HG03108 (cell line): ENCODE measurements at regions not wholly inside any gene's neighbourhood (a gene's known extent, or its start where the extent isn't known, plus 50 kb on each side); places are given as distances from the start of the nearest gene placed in this dataset.
"Not testable (repeated sequence)": the region's sequence is repeated elsewhere in the genome, so short reads cannot be mapped to it uniquely, and the experiment has no call there.

Experiments
- ATAC-seq: cut with Tn5 transposase; IDR thresholded peaks from one replicate; pipeline ENCODE4 v1.9.1; 2021; ENCODE audit warnings: moderate library complexity; ENCODE audit not compliant: unreplicated experiment

DNA sequence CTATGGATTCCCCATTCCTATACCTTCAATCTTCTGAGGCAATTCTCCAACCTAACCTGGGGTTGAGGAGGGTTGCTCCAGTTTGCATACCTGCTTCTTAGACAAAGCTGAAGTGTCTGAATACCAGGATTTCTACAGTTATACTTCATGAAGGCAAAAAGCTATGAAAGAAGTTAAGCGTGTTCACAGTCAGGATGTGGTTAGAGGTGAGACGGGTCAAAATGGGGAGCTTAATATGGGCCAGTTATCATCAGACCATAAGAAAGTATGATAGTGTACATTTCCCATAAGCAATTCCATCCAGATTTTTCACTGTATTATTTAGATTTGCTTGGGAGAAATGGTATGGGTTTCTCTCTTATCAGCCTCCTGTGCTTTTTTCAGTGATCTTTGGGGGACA lies 156.9 kb upstream of the FER start:
- no peak for ATAC-seq

- no peak for ATAC-seq
These were observed 159.4 kb upstream of the FER start for GRCh38 chr5:108588323-108588722.

DNA sequence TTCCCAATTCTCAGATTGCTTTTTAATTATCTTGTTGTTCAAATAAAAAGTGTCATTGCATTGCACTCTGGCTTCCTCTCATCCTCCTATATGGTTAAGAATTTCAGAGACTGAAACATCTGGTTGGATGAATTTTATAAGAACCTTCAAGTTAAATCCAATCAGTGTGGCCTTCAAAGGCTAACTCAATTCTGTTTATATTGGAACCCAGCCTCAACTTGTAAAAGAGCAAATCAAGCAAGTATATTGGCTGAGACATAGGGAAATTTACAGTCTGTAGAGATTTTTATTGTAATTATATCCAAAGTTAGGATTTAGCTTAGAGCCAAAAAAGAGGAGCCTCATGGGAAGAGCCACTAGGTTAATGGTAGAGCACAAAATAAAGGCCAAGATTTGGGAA lies 159.9 kb upstream of the FER start:
- no peak for ATAC-seq

DNA sequence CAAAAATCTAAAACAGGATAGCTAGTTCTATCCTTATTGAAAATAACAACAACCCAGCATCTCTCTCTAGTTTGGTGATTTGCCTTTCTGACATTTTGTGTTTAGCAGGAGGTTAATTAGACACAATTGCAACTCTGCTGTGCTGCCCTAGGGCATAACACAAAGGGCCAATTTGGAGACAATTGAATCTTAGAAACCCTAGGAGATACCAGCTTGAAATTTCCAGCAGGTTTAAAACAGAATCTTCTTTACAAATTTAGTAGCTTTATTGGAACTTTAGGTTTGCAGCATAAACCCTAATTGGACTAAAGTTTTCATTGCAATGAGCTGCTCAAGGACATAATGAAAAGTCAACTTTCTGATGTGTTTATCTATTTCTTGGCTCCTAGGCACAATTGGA lies 166.7 kb upstream of the FER start:
- no peak for ATAC-seq

DNA sequence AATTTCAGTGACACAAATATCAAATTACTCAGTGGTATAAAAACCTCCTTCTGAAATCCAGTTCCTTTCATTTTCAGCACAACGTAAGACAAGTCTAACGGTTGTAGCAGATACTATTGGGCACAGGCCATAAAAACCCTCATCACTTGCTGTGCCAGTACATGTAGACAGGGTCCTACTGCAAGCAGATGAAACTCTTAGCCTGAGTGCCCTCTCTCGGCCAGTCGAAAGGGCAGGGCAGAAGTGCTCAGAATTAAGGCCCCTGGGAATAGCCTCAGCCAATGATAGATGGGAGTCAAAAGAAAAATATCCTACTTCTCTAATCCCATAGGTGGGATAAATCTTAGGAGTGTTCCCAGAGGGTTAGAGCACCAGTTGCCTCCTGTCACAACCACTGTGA lies 168.5 kb upstream of the FER start:
- ATAC-seq: no peak

GRCh38 chr5:108578791-108579190 lies 168.9 kb upstream of the FER start:
- ATAC-seq: no peak

- no peak for ATAC-seq
These were observed 180.3 kb upstream of the FER start for GRCh38 chr5:108567429-108567828.

DNA sequence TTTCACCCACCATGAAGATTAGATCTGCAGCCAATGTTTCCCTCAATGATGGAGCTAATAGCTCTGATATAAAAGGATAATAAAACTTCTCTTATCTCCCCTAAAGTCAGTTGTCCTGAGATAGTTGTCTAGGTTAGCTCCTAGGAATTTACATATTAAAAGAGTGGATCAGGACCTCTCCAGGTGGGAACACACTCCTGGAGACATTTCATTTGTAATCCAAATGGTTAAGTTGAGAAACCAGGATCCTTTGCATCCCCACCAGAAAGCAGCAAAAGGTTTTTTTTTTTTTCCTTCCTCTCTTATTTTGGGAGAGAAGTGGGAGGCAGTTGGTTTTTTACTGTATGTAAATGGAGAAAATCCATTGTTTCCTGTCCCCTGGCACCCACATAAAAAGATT lies 182.5 kb upstream of the FBXL17 start:
- ATAC-seq: no peak

- no peak for ATAC-seq
These were observed 180.2 kb upstream of the FBXL17 start for GRCh38 chr5:108562205-108562454.

DNA sequence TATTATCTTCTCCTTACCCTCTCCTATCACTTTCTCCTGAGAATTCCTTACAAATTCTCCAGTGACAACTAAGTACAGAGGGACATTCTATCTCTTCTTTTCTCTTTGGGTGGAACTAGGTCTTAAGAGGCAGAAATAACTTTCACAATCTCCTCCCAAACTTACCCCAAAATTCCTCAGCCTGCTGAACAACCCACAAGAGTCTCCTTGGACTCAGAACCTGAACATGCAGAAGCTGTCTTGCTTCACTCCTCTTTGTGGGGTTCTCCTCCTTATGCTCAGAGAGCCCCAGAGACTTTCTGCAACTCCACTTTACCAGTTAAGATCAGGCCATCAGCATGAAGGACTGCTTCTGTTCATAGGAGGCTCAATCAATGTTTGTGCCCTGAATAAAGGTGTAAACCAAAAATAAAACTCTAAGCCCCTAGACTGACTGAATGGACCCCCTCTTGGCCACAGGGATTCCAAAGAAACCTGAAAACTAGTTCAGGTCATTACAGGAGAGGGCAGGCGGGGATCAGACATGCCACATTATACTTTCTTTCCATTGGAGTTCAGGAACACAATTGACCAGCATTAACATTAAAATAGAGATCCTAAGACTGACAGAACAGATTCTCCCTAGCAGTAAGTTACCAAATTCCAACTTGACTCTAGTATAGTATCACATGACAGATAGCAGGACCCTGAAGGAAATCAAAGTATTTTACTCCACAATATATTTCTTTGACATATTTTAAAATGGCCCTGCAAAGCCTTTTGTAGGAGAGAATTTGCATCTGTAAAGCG lies 179.7 kb upstream of the FBXL17 start:
- no peak for ATAC-seq

DNA sequence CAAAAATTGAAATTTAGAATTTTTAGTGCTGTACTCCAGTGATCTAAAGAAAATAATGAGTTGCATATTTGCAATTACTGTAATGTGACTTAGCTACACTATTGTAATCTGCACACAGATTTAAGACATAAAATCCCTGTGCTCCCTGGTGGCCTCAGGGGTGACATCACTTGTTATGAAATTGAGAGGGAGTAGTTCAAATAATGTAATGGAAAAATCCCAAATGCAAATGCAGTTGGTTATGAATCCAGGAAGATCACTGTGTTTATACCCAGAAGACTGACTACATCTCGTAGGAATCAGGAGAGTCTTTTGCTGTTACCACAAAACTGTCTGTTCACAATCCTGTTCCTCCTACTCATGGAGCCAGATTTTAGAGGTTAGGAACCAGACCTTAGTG lies 178.7 kb upstream of the FBXL17 start:
- no peak for ATAC-seq

- no peak for ATAC-seq
These were observed 178.3 kb upstream of the FBXL17 start for GRCh38 chr5:108560166-108560565.

DNA sequence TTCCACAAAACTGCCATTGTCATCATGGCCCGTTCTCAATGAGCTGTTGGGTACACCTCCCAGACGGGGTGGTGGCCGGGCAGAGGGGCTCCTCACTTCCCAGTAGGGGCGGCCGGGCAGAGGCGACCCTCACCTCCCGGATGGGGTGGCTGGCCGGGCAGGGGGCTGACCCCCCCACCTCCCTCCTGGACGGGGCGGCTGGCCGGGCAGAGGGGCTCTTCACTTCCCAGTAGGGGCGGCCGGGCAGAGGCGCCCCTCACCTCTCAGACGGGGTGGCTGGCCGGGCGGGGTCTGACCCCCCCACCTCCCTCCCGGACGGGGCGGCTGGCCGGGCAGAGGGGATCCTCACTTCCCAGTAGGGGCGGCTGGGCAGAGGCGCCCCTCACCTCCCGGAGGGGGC lies 176.9 kb upstream of the FBXL17 start:
- ATAC-seq: not testable (repeated sequence)

DNA sequence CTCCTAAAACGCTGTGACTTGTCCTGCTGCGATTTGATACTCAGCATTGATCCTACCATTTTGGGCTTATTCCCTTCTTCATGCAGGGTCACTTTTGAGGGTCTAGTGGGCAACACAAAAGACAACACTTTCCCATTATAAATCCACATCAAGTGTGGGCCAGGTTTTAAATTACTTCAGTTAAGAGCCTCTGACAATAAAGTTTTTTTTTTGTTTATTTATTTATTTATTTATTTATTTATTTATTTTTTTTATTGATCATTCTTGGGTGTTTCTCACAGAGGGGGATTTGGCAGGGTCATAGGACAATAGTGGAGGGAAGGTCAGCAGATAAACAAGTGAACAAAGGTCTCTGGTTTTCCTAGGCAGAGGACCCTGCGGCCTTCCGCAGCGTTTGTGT lies 176.2 kb upstream of the FBXL17 start:
- ATAC-seq: not testable (repeated sequence)

- ATAC-seq: no peak
These were observed 175.8 kb upstream of the FBXL17 start for GRCh38 chr5:108557686-108558085.

GRCh38 chr5:108556441-108557145 lies 174.7 kb upstream of the FBXL17 start:
- no peak for ATAC-seq

DNA sequence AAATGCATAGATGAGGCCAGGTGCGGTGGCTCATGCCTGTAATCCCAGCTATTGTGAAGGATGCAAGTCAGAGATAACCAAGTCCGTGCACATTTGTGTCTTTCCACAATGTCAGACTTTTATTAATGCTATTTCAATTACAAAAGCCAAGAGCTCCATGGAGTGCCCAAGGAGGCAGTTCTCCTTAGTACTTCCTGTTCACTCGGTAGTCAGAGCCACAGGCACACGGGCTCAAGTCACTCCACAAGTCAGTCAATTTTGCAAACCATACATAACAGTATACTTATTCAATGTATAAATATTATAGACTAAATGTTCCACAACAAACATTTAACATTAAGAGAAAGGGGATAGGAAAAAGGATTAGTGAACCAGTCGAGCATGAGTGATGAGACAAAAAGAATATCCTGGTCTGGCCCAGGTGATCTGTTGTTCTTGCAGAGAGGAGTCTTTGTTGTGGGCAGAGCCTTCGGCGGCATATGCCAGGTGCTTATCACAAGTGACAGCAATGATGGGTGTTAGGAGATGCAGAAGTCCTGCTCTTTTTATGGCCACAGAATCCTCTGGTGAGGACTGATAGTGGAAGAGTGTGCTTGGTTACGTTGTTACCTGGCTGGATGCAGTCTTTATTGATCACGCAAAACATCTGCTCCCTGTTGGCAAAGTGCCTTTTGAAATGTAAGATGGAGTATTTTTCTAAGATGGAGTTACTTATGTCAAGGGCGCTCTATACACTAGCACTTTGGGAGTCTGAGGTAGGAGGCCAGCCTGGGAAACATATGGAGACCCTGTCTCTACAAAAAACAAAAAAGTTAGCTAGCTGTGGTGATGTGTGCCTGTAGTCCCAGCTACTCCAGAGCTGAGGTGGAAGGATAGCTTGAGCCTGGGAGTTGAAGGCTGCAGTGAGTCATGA lies 167.0 kb upstream of the FBXL17 start:
- ATAC-seq: no peak

- ATAC-seq: no peak
These were observed 165.0 kb upstream of the FBXL17 start for GRCh38 chr5:108546939-108547338.

DNA sequence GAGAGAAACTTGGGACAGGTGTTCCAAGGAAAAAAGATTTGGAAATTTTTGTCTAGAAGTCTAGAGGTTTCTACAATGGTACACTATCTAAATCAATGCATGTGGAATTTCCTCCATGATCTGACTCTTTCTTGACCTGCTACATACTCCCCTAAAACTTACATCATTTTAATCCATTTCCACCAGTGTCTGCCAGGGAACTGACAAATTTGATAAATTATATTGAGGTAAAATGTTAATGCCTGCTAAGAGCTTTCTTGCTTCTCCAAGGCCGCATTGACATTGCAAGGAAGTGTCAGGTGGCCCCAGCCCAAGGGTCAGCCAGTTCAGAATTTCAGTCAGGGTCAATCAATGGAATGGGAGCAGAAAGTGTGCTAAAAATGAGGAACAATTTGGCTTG lies 163.4 kb upstream of the FBXL17 start:
- no peak for ATAC-seq

DNA sequence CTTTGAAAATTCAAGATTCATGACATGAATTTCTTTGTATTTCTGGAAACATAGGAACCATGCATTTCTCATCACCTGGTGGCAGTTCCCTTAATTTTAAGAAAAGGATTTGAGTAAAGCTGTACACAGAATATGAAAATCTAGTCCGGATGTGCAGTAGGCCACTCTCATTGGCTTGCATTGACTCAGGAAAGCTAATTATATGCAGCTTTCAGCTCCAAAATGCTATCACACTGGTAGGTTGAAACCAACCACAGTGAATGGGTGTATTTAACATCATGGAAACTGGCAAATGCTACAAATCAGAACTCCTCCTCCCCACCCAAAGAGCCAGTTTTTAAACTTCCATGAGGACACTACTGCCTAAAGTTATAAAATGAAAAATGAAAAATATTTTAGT lies 161.6 kb upstream of the FBXL17 start:
- no peak for ATAC-seq

GRCh38 chr5:108541836-108542235 lies 159.9 kb upstream of the FBXL17 start:
- ATAC-seq: no peak

DNA sequence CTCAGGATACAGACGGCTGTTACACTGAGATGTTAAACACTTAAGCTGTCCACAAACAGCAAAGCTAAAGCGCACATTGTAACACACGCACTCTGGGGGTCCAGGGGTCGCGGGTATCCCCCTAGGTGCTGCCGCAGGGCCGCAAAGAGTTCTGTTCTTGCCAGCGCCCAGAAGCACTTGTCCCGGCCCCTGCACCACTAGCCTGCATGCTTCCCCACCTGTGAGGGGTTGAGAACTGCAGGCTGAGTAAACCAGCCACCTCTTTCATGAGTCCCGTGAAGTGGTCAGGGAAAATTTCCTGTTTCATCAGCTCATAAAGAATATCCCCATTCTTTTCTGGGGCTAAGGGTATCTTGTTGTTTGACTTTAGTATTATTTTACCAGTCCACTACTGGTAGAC lies 154.4 kb upstream of the FBXL17 start:
- no peak for ATAC-seq
